ENCODE measurements at regions not wholly inside any gene's neighbourhood (a gene's known extent, or its start where the extent isn't known, plus 50 kb on each side); places are given as distances from the start of the nearest gene placed in this dataset.

DNA sequence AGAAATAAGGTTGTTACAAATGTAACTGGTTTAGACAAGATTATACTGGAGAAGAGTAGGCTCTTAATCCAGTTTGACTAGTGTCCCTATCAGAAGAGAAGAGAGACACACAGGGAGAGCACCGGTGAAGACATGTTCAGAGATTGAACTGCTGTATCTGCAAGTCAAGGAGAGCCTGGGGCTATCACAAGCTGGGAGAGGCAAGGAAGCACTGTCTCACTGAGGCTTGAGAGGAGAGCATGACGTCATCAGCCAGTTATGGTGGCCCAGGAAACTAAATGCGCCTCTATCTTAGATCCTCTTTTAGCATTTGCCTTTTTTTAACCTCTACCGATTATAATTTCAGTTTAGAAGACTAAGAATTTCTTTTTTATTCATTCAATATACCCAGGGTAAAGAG is 583.4 kb downstream of the TRAM1L1 start:
- Histone ChIP-seq H3K9me3 (no peaks in the 10 kb centered on the region), H3K27me3 (no peaks in the 10 kb centered on the region), H3K4me3 (no peak overlapping the region), H3K4me1 (no peaks in the 10 kb centered on the region), H3K27ac (no peak overlapping the region), H3K36me3 (no peaks in the 10 kb centered on the region)
- DNase-seq (ENCODE audit: low spot score in 2 of 2): no peak
- TF ChIP-seq EP300 (IDR thresholded peaks at IDR 0.05) (no peak), POLR2A (IDR thresholded peaks at IDR 0.05) (no peak)
- TF ChIP-seq, protein P1, sequence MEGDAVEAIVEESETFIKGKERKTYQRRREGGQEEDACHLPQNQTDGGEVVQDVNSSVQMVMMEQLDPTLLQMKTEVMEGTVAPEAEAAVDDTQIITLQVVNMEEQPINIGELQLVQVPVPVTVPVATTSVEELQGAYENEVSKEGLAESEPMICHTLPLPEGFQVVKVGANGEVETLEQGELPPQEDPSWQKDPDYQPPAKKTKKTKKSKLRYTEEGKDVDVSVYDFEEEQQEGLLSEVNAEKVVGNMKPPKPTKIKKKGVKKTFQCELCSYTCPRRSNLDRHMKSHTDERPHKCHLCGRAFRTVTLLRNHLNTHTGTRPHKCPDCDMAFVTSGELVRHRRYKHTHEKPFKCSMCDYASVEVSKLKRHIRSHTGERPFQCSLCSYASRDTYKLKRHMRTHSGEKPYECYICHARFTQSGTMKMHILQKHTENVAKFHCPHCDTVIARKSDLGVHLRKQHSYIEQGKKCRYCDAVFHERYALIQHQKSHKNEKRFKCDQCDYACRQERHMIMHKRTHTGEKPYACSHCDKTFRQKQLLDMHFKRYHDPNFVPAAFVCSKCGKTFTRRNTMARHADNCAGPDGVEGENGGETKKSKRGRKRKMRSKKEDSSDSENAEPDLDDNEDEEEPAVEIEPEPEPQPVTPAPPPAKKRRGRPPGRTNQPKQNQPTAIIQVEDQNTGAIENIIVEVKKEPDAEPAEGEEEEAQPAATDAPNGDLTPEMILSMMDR (IDR thresholded peaks at IDR 0.05): no peak
- 58 to 63% methylated on average over 4 of the region's 4 CpGs for WGBS, 2 donors

DNA sequence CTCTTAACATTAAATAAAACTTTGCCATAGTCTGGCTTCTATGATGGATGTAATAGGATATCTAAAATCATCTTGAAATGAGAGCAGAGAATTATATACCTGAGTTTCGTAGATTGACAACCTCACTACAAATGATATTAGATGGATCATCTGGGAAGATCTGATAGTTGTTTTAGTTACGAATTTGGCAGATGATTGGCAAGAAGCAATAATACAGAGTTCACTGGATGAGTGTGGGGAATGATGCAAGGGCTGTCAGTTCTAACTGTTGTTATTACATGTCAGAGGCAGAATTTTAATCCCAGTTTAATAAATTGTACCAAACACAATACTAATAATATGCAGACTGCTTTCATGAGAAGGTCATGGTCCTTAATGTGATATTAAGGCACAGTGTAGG is 585.2 kb downstream of the TRAM1L1 start:
- Histone ChIP-seq H3K4me3 (no peak overlapping the region), H3K27ac (no peak overlapping the region), H3K9me3 (no peaks in the 10 kb centered on the region), H3K4me1 (no peaks in the 10 kb centered on the region), H3K27me3 (no peaks in the 10 kb centered on the region), H3K36me3 (no peaks in the 10 kb centered on the region)
- TF ChIP-seq, protein P1 (IDR thresholded peaks at IDR 0.05): no peak
- no peak for TF ChIP-seq EP300 (IDR thresholded peaks at IDR 0.05)
- 85 to 86% methylated on average over 2 of the region's 2 CpGs for WGBS, 2 donors
- no peak for DNase-seq (ENCODE audit: low spot score in 2 of 2)

DNA sequence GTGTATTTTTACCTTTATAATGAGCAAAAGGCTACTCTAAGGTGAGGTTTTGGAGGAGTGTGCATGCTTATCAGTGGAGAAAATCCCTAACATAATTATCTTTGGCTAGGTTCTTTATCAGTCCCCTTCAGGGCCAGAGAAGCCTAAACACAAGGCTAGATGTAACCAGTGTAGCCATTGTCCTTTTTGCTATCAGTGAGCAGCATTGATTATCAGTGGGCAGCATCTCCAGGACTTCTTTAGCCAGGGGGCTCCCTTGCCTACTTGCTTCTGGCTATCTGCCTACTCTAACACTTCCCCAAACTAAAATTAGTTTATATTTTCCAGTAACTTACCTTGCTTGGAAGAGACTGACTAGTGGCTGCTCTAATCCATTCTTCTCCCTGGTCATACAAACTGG is 595.6 kb downstream of the TRAM1L1 start:
- DNase-seq (ENCODE audit: low spot score in 2 of 2): no peak
- no peaks in the 10 kb centered on the region for H3K9me3 ChIP-seq
- H3K4me3 ChIP-seq: no peak overlapping the region
- H3K27me3 ChIP-seq: no peaks in the 10 kb centered on the region
- H3K27ac ChIP-seq: no peak overlapping the region
- H3K4me1 ChIP-seq: no peaks in the 10 kb centered on the region
- no peaks in the 10 kb centered on the region for H3K36me3 ChIP-seq
- TF ChIP-seq EP300 (IDR thresholded peaks at IDR 0.05) (no peak), POLR2A (IDR thresholded peaks at IDR 0.05) (no peak)
- TF ChIP-seq, protein P1 (IDR thresholded peaks at IDR 0.05): no peak

DNA sequence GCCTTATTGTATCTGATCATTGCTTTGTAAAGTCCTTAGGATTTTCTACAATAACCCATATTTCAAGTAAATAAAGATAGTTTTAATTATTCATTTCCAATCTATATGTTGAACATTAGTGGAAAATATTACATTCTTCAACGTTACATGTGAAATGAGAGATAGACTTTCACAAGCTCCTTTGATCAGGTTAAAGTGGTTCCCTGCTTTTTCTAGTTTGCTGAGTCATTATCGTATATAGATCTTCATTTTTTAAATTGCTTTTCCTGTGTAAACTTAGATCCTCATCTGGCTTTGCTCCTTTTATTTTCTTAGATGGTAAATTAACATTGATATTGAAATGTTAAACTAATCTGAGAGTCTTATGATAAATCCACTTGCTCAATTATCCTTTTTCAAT is 599.0 kb downstream of the TRAM1L1 start:
- WGBS, 2 donors: 82 to 85% methylated on average over 2 of the region's 2 CpGs
- no peak for DNase-seq (ENCODE audit: low spot score in 2 of 2)
- Histone ChIP-seq H3K9me3 (no peaks in the 10 kb centered on the region), H3K4me1 (no peaks in the 10 kb centered on the region), H3K27ac (no peak overlapping the region), H3K36me3 (no peaks in the 10 kb centered on the region), H3K4me3 (no peak overlapping the region), H3K27me3 (no peaks in the 10 kb centered on the region)
- TF ChIP-seq EP300 (IDR thresholded peaks at IDR 0.05): no peak
- TF ChIP-seq, protein P1 (IDR thresholded peaks at IDR 0.05): no peak
- TF ChIP-seq POLR2A (IDR thresholded peaks at IDR 0.05): no peak

DNA sequence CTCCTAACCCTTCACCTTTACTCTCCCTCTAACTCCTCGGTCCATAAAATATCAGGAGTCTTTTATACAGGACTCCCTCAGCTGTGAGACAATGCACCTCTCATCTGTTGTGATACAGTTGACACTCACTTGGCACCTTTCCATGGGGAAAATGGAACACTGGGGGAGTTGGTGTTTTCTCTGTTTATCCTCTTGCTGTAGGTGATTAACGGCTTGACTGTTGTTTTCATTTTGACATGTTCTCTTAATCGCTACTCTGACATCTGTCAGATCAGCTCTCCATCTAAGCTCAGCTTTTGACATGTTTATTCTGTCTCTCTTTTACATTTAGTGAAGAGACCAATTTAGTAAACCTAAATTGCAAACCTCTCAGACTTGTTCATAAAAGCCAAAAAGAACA is 604.8 kb downstream of the TRAM1L1 start:
- no peak overlapping the region for H3K4me3 ChIP-seq
- TF ChIP-seq, protein P1 (IDR thresholded peaks at IDR 0.05): no peak
- TF ChIP-seq POLR2A (IDR thresholded peaks at IDR 0.05) (no peak), EP300 (IDR thresholded peaks at IDR 0.05) (no peak)
- no peak for DNase-seq (ENCODE audit: low spot score in 2 of 2)
- WGBS, 2 donors: 83 to 88% methylated on average over 3 of the region's 3 CpGs
- H3K27ac ChIP-seq: no peak overlapping the region
- no peaks in the 10 kb centered on the region for H3K27me3 ChIP-seq
- no peaks in the 10 kb centered on the region for H3K4me1 ChIP-seq
- no peaks in the 10 kb centered on the region for H3K36me3 ChIP-seq
- peaks cover 0 to 17% (median 0%) of the 10 kb centered on the region in 4 donors for H3K9me3 ChIP-seq

Data from tibial nerve (tissue), 4 donors.